ENCODE measurements at regions not wholly inside any gene's neighbourhood (a gene's known extent, or its start where the extent isn't known, plus 50 kb on each side); places are given as distances from the start of the nearest gene placed in this dataset.

GRCh38 chr21:39062196-39062595, 121.1 kb downstream of the PSMG1 start:
- TF ChIP-seq GATA3 (IDR thresholded peaks at IDR 0.05; ENCODE audit: low read depth, low read length) (no peak), GATA2 (IDR thresholded peaks at IDR 0.05; ENCODE audit: low read depth, low read length) (no peak)

All from SH-SY5Y (cell line).